NCI-H2196 (cell line): ENCODE measurements at regions not wholly inside any gene's neighbourhood (a gene's known extent, or its start where the extent isn't known, plus 50 kb on each side); places are given as distances from the start of the nearest gene placed in this dataset.

ENCODE experiments used
- DNase-seq: peaks from one replicate; lab custom pipeline; 2025; ENCODE audit not compliant: unreplicated experiment; lab: John Stamatoyannopoulos, UW

DNA sequence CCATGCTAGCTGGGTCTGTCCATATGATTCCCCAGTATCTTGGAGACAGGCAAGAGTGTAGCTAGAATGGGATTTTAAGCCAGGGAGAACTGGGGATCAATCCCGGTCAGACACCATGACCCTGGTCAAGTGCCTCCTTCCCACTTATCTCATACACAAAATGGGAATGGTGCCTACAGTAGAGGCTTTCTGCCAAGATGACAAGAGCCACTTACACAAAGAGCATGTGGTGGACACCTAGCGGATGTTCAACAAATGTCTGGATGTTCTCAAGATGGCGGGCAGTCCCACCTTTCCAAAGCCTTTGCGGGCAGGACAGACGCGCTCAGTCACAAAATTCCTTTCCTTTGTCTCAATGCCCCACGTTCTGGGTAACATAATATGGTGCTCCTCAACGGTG lies 57.3 kb downstream of the MAF start:
- DNase-seq, result no peak

DNA sequence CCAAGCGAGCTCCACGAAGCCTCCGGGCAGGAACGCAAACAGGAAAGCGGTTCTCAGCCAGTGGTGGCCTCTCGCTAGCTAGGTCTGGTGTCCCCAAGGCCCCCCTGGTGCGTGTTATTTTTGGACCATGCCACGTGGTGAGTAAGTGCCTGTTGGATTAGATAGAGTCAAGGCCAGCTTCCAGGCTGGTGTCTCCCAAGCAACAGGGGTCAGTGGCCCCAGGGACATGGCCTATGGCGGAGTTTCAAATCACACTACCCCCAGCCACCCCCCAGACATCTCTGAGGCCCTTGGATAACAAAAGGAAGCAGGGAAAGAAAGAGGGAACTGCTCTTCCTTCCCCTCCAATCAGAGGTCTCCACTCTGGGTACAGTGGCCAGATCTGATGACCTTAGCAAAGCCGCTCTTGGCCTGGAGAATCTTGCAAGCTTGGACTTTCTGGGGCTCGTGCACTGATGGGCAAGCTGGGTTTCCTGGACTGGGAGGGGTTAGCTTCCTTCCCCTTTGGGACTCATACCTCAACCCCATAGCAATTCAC lies 58.2 kb downstream of the MAF start:
- DNase-seq, result no peak

DNA sequence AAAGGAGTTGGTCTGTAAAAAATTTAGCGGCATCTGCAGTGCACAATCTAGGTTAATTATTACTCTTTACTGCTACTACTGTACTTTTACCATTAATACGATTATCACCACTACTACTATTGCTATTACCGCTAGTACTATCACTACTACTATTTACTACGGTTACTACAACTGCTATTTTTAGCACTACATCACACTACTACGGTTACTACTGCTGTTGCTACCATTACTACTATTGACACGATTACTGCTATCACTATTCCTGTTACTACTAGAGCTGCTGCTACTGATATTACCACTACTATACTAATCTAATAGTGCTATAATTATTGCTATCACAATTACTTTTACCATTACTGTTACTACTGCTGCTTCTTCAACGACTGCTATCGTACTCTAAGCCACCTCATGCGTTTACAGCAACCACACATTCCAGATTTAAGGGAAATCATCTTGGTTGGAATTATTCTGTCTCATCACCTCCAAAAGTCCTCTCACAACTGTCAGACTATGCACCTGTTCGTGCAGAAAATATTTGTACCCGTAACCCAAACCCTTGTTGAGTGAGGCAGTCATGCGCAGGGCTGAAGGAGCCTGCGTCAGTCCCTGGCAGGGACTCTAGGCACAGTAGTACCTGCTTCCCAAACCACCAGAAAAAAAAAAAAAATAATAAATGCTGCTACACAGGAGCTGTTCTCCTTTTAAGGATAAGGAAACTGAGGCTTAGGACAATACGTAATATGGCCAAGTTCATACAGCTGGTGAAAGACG lies 59.5 kb downstream of the MAF start:
- no peak for DNase-seq

DNA sequence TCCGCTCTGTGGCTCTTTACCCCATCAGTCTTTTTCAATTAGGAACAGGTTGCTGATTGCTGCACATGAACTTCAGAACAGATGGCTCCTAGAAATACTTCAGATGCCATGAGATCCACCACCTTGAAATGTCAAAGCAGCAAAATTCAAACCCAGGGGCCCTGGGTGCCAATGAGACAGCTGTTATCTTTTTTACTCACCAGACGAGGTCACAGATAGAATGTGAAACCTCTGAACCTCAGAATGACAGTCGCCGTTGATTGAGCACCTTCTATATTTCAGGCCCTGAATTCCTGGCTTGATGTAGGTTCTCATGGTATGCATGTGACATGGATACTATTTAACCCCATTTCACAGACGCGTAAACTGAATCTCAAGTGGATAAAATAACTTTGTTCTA lies 63.0 kb downstream of the MAF start:
- no peak for DNase-seq

DNA sequence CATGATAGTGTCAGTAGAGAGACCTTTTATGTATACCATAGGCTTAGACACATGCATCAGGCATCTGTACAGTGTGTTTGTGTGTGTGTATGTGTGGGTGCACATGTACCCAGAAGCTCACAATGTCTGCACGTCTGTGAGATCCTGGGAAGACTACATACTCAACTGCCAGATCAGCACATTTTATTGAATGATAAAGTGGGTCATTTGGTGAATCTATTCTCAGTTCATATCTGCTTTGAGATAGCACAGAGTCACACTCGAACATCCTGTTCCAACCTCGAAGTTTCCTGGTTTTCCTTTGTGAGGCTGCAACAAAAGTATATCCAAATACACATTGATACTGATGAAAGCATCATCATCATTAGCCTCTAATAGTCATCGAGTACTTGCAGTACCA lies 63.6 kb downstream of the MAF start:
- DNase-seq, result no peak

DNA sequence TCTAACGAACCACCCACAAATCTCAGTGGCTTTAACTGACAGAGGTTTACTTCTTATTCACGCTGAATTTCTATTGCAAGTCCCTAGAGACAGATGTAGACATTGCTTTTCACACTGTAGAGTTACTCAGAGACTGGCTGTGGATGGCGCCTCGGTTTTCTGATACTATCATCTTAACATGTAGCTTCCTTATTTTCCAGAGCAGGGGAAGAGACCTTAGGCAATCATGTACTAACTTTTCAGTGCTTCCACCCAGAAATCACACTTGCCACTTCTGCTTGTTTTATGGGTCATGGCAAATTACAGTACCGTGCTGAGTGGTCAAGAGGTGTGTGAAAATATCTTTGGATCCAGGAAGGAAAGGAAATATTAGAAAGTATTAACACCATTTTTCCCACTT lies 65.4 kb downstream of the MAF start:
- no peak for DNase-seq

DNA sequence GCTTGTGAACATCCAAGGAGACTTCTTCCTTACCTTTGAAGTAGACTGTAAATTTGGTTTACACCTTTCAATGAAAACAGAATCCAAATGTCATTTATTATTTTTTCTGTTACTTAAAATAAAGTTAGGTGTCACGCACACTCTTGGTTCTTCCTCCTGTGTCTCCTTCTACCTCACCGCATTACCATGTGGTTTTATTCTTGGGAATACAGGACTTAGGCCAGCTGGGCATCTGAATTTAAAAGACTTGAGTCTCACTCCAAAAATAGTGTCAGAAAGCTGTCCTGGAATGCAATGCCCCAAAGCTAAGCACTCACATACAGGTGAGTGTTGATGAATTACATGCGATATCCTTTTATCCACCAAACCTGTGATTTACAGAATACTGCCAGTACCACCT lies 66.4 kb downstream of the MAF start:
- DNase-seq, result no peak

DNA sequence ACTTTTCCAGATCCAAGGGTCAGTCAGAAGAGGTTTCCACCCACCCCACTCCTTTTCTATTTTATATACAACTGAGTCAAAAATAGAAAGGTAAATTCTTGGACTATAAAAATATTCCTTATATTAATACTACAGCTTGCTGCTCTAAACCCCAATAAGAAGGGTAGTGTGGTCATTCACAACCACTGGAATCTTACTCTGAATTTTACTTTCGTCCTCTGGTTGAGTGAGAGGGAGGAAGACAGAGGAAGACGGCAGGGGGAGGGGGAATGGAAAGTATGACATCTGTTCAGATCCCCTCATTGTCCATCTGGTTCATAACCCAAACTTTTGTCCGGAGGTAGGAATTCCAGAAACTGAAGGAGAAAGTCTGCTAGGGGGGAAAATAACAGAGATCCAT lies 67.2 kb downstream of the MAF start:
- DNase-seq, result no peak

DNA sequence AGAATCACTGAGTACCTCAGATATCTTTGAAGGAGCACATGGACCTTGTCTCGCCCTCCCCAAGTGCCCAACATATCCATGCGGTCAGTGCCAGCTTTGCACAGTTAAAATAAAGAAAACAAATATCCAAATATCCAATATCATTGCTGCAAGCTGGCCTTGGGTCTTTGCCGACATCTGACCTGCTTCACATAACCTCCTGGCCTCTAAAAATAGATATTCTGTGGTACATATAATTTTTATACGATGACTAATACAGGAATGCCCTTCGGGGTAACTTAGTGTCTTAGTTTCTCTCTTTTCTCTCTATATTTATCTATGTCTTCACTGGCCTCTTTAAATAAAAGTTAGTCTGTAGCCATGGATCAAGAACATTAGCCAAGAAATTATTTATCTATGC lies 67.8 kb downstream of the MAF start:
- DNase-seq, result no peak

DNA sequence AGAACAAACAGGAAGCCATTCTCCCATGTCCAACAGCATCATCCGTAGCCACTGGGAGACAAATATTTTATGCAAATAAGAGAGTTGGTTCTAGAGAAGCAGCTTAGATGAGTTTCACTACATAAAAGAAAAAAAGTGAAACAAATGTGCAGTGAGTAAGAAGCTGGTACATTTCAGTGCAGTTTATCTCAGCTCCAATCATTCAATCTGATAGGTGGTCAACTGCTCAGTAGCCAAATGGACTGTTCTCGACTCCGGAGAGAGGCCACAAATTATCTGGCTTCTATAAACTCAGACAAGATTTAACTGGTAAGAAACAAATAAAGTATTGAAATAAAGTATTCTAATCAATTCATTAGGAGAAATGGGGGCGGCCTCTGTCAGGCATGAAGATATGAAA lies 68.3 kb downstream of the MAF start:
- DNase-seq, result no peak

DNA sequence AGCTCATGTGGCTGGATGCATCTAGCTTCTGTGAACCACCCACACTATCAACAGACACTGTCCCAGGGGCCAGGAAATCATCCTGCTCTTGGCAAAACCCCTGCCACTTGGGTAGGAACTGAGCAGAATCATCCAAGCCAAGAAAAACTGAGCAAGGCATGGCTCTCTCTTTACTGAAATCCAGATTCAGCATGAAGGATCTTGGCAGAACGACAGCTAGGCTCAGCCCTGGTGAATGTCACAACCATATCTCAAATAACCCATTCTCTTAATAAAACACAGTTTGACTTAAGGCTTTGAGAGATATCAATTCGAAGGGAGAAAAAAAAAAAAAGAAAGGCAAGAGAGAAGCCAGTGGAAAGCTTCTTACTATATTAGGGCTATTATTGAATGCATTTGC lies 72.2 kb downstream of the MAF start:
- no peak for DNase-seq

DNA sequence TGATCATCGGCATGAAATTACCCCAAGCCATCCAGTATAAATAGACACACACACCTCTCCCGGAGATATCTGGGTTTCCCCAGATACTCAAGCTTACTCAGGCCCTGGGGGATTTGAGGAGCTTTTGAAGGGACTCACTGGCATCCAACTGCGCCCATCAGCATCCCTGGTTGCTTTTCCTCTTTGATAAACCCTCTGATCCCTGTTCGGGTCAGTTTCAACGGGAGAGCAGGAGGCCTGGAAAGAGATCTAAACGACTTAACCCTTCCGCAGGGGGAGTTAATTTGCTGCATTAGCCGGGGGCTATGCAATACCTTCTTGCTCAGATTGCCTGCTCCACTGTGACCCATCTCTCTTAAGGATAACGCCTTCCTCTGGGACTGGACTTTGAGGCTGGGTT lies 76.6 kb downstream of the MAF start:
- no peak for DNase-seq

DNA sequence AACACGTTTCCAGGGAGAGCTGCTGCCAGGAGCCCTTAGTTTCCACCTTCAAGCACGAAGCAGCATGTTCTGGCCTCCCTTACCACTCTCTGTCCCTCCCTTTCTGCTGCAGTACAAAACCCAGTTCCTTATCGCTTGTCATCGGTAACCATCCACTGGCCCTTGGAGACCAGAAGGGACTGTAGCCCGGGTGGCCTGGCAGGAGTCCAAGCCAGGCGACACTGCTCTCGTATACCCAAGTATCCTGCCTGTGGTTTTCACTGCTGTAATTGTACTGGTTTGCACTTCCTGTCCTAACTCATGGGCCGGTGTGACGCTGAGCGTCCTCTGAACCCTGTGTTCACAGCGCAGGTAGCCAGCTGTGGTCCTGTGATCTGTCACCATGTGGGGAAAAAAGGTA lies 81.1 kb downstream of the MAF start:
- DNase-seq, result no peak

DNA sequence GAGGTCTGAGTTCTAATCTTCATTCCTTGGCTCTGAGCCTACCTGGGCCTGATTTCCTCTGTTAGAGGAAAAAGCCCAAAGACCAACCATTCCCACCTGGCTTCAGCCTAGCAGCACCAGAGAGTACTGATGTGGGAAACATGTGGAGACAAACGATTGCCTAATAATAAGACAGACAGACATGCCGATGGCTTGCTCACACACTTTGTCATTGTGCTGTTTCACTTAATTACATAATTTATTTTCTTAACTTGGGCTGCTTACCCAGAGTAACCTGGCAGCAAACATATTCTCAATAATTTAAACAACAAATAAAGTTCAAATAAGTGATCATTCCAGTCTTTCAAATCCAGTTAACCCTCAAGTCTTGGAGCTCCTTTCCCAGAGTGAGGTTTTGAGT lies 83.4 kb downstream of the MAF start:
- no peak for DNase-seq

DNA sequence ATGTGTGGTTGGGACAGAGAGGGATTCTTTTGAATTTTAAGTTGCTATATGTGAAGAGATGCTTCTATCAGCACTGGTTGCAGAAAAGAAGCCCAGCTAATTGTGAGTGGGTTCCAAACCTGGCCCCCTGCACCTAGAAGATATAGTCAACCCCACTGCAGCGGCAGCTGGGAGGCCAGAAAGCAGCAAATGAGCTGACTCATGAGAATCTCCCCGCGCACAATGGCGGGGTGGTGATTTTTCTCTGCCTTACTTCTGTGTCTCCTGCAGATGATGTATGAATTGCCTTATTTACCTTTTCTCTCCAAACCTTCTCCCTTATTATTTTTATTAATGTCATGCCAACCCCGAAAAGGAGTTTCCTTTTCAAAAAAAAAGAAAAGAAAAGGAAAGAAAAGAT lies 89.7 kb downstream of the MAF start:
- DNase-seq, result no peak

DNA sequence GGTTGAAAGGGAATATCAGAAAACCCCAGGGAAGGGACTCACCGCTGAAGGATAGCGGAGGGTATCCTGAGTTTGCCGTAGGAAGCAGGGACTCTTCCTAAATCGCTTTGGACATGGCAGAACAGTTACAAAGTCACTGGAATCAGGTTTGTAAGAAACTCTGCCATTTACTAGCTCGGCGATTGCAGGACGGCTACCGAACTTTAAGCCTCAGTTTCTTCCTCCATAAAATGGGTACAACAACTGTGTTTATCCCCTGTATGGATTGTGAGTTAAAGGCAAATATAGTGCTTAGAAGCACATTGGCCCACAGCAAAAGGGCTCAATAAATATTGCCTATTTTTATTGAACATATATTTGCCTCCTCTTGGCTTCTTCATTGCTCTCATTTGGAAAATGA lies 90.6 kb downstream of the MAF start:
- no peak for DNase-seq

DNA sequence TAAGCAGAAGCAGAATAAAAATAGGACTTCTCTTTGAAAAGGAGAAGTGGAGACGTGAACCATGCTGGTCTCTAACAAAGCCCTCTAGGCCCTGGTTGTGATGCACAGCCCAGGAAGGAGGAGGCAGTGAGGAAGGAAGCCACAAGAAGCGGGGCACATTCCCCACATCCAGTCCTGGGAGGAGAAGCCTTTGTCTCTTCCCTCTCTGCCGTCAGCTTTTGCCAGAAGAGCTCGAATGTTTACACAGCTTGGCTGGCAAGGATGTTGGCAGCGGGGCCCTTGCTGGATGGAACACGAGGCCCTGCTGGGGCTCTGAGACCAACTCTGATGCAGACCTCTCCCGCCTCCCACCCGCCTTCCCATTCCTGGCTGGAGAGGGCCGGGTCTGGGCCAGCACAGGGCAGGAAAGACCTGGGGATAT lies 91.3 kb downstream of the MAF start:
- peak; percentile 56 for DNase-seq

DNA sequence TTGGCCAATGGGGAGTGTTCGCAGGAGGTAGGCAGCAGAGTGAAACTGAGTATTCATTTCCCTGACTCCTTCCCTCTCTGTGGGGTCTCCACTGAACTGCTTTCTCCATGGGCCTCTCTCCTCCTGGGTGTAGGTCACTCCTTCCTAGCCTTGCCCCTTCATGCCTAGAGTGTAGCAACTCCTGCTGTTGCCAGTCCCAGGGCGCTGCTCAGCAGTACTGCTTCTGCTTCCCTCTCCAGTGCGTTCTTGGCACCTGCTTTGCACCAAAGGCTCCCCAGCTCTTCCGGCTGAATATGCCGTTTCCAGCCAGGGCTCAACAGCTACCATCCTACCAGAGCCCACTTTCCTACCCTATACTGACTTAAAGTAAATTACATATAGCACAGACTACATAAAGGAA lies 92.2 kb downstream of the MAF start:
- DNase-seq, result no peak

DNA sequence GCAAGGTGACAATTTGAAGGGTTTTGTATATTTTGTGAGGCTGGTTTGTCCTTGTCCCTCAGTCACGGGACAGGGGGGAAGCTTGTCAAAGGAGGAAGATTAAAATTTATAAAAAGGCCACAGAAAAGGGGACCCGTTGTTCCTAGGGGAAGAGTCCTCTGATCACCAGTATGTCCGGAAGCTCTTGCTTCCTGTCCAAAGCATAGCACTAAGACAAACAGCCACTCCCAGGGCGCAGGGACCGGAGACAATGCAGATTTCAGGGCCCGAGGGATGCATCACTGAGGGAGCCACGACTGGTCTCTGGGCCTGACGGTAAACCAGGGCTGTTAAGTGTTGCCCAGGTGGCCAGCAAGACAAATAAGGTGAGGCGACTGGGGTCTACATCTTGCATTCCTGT lies 95.2 kb downstream of the MAF start:
- no peak for DNase-seq

DNA sequence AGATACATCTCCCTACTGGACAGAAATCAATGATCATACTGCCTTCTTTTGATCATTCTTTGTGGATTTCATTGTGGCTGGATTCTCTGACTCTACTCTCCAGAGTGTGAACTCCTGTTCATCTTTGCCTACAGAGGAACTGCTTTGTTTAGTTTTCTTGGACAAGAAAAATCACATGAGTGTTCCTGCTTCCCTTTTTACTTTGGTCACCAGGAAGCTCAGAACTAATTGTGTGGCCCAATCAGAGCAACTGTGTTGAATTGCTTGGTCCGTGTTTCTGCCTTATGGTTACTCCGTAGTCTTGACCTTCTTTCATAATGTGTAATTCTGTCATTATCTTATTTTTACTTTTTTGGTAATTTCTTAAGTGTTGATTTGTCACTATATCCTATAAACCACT lies 97.0 kb downstream of the MAF start:
- DNase-seq, result no peak

DNA sequence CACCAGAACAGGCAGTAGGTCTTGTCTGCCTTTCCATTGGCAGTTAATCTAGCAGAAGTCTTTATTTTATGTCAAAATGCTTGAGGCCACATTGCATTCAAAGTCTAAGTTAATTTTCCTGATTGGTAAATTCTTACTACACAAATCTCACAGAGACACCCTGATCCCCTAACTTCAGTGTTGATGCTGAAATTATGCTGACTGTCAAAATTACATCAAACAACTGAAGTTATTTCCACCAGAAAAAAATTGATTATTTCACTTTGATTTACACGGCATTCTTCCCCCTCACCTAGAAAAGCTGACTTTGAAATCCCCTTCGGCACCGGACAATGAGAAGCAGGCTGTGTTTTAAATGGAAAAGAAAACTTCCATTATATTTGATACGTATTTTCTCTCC lies 99.1 kb downstream of the MAF start:
- DNase-seq, result no peak

DNA sequence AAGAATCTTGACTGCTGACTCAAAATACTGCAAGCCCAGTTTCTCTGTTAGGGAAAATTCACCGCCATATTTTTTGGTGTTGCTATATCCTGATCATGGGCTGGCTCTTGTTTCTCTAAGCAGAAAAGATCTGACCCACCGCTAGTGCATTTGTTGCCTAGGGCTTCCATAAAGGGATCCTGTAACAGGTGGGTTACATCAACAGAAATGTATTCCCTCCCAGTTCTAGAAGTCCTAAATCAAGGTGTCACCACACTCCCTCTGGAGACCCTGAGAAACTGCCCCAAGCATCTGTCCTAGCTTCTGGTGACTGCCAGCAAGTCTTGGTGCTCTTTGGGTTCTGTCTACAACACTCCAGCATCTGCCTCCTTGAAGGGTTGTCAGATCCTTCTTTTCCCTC lies 99.7 kb downstream of the MAF start:
- no peak for DNase-seq

DNA sequence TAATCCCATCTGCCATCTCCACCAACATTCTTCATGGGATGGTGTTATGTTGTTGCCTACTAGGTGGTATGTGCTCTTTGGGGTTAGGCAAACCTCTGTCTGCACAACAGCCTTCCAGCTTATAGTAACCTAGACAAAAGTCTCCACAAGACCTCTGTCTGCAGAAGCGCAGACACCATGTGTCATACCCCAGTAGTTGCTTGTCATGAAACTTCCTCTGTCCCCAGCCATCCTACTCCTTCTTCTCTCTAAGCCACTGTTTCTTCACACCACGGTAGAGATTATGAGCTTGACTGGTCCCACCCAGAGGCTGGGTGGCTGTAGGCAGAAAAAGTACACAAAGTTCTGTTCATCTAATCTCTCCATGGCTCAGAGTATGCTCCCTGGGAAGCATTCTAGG lies 100.3 kb downstream of the MAF start:
- no peak for DNase-seq
